ENCODE measurements at regions not wholly inside any gene's neighbourhood (a gene's known extent, or its start where the extent isn't known, plus 50 kb on each side); places are given as distances from the start of the nearest gene placed in this dataset.

DNA sequence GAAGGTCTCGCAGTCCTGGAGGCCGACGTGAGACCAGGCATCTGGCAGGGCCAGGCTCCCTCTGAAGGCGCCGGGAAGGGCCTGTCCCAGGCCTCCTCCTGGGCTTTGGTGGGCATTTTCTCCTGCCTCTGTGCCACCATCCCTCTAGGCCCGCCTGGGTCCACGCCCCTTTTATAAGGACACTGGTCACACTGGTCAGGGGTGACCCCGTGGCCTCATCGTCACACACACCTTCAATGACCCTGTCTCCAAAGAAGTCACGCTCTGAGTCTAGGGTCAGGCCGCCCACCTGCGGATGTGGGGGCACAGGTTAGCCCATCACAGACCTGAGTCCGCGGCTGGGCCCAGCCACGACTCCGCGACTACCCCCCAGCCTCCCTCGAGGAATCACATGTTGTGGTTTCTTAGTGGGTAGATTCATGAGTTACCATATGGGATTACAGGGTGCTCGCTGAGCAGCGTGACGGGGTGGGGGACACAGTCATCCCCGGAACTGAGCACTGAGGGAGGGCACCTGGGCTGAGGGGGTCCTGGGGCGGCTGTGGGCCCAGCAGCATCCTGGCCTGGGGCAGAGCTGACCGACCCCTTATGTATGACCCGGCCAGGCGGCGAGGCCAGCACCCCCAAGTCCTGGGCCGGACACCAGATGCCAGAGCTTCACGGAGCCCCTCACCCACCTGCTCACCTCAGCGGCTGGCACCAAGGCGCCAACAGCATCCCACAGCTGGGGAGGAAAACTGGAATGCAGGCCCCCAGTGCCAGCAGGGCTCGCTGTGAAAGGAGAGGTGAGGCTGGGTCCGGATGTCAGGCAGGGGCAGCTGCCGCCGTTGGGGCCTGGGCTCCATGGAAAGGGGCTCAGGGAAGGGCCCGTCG is 115.9 kb downstream of the DLL1 start:
- Histone ChIP-seq H3K4me3 (ENCODE audit: low read depth in 1 of 2, low read length in 2 of 2) (no peak overlapping the region), H3K9me3 (ENCODE audit: control insufficient read depth in 2 of 2, insufficient read depth in 1 of 2, low read depth in 1 of 2, low read length in 1 of 2) (peaks cover 0 to 3% of the 10 kb centered on the region in 2 donors), H3K4me1 (ENCODE audit: control insufficient read depth in 2 of 2, insufficient read depth in 2 of 2, low read length in 1 of 2) (peaks cover 4 to 6% of the 10 kb centered on the region in 2 donors), H3K27ac (ENCODE audit: low read depth in 2 of 2, low read length in 1 of 2) (no peak overlapping the region), H3K36me3 (ENCODE audit: control insufficient read depth in 2 of 2, insufficient read depth in 2 of 2, low read length in 1 of 2) (no peaks in the 10 kb centered on the region), H3K27me3 (ENCODE audit: control insufficient read depth in 1 of 2, insufficient read depth in 2 of 2, low read length in 2 of 2) (no peaks in the 10 kb centered on the region)
- 95% methylated on average over 37 of the region's 37 CpGs for WGBS, 2 donors

DNA sequence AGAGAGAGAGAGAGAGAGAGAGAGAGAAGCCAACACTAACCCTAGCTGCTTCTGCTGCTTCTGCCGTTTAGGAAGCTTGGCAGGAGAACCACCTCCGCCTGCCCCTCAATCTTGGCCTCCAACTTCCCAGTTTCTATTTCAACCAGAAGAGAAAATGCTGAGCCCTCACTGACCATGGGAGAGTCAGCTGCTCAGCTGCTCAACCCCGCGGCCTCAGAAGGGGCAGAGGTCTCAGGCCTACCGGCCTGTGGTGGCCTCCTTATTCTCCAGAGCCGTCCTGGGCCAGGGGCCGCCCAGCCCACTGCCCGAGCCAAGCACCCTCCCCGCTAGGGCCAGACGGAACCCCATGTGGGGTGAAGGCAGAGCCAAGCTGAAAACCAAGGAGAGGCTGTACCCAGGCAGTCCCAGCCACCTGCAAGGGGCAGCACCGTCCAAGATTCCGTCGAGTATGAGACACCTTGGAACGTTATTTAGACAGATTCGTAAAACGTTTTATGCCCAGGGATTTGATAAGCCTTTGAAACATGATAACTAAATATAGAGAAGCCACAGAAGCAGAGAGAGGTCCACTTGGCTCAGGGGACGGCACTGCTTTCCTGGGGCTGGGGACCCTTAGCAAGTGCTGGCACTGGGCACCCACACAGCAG is 116.6 kb downstream of the DLL1 start:
- Histone ChIP-seq H3K27ac (ENCODE audit: low read depth in 2 of 2, low read length in 1 of 2) (no peak overlapping the region), H3K27me3 (ENCODE audit: control insufficient read depth in 1 of 2, insufficient read depth in 2 of 2, low read length in 2 of 2) (no peaks in the 10 kb centered on the region), H3K4me1 (ENCODE audit: control insufficient read depth in 2 of 2, insufficient read depth in 2 of 2, low read length in 1 of 2) (peaks cover 4 to 6% of the 10 kb centered on the region in 2 donors), H3K4me3 (ENCODE audit: low read depth in 1 of 2, low read length in 2 of 2) (no peak overlapping the region), H3K9me3 (ENCODE audit: control insufficient read depth in 2 of 2, insufficient read depth in 1 of 2, low read depth in 1 of 2, low read length in 1 of 2) (peaks cover 0 to 6% of the 10 kb centered on the region in 2 donors), H3K36me3 (ENCODE audit: control insufficient read depth in 2 of 2, insufficient read depth in 2 of 2, low read length in 1 of 2) (no peaks in the 10 kb centered on the region)
- 68 to 74% methylated on average over 17 of the region's 17 CpGs for WGBS, 2 donors

DNA sequence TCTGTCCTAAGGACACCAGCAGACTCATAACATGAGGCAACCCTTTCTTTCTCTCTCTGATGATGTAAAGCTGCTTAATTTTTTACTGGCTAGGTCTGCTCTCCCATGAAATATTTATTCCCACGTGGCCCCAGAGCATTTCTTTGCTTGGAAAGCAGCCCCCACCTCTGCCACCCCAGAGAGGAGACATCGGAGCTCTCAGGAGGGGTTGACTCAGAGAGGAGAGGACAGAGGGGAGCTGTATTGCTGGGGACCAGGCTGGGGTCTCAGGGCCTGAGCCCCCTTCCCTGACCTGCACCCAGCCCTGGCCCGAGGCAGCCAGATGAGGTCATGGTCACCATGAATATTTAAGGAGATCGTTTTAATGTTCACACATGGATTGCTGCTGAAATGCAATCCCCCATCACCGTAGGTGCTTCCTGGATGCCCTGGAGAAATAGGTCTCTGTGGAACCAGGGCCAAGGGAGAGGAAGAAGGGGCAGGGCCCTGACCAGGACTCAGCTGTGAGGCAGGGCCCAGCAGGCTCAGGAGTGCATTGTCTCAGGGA is 117.5 kb downstream of the DLL1 start:
- no peaks in the 10 kb centered on the region for H3K27me3 ChIP-seq (ENCODE audit: control insufficient read depth in 1 of 2, insufficient read depth in 2 of 2, low read length in 2 of 2)
- 57 to 66% methylated on average over 5 of the region's 5 CpGs for WGBS, 2 donors
- H3K4me1 ChIP-seq (ENCODE audit: control insufficient read depth in 2 of 2, insufficient read depth in 2 of 2, low read length in 1 of 2) = peaks cover 0 to 4% of the 10 kb centered on the region in 2 donors
- H3K36me3 ChIP-seq (ENCODE audit: control insufficient read depth in 2 of 2, insufficient read depth in 2 of 2, low read length in 1 of 2) = no peaks in the 10 kb centered on the region
- H3K4me3 ChIP-seq (ENCODE audit: low read depth in 1 of 2, low read length in 2 of 2) = no peak overlapping the region
- H3K27ac ChIP-seq (ENCODE audit: low read depth in 2 of 2, low read length in 1 of 2) = no peak overlapping the region
- H3K9me3 ChIP-seq (ENCODE audit: control insufficient read depth in 2 of 2, insufficient read depth in 1 of 2, low read depth in 1 of 2, low read length in 1 of 2) = peaks cover 0 to 6% of the 10 kb centered on the region in 2 donors

DNA sequence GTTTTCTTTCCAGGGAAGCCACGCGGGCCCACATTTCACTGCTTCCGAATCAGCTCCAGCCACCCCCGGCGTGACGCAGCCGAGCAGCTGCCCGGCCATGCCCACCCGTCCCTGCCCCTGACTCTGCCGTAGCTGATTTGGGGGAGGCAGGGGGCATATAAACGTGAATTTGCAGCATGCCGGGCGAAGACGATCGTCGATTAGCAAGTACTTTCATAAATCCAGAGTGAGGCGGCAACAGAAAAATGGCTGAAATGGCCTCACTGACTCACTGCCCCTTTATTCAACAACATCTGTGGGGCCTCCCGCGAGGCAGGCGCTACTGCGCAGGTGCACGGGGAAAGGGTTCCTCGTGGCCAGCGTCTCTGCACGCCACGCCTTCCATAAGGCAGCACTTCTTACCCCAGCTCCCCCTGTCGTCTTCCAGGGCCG is 118.0 kb downstream of the DLL1 start:
- WGBS, 2 donors = 96% methylated on average over 28 of the region's 28 CpGs
- Histone ChIP-seq H3K27me3 (ENCODE audit: control insufficient read depth in 1 of 2, insufficient read depth in 2 of 2, low read length in 2 of 2) (no peaks in the 10 kb centered on the region), H3K9me3 (ENCODE audit: control insufficient read depth in 2 of 2, insufficient read depth in 1 of 2, low read depth in 1 of 2, low read length in 1 of 2) (peaks cover 0 to 8% of the 10 kb centered on the region in 2 donors), H3K4me3 (ENCODE audit: low read depth in 1 of 2, low read length in 2 of 2) (no peak overlapping the region), H3K36me3 (ENCODE audit: control insufficient read depth in 2 of 2, insufficient read depth in 2 of 2, low read length in 1 of 2) (no peaks in the 10 kb centered on the region), H3K27ac (ENCODE audit: low read depth in 2 of 2, low read length in 1 of 2) (no peak overlapping the region), H3K4me1 (ENCODE audit: control insufficient read depth in 2 of 2, insufficient read depth in 2 of 2, low read length in 1 of 2) (no peaks in the 10 kb centered on the region)

DNA sequence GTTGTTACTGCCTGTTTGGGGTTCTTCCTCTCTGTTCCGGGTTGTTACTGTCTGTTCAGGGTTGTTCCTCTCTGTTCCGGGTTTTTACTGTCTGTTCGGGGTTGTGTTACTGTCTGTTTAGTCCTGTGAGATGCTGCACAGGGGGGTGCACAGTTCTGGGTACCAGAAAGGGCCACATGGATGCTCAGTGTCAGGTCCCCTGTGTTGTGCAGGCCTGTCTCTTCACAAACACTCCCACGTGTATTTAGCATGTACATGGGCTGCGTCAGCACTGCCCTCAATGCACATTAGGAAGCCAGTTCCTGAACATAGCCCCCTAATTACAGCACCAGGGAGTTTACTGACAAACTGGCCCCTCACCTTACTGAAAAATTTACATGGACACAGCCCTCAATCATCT is 118.5 kb downstream of the DLL1 start:
- H3K4me3 ChIP-seq (ENCODE audit: low read depth in 1 of 2, low read length in 2 of 2) = no peak overlapping the region
- no peak overlapping the region for H3K27ac ChIP-seq (ENCODE audit: low read depth in 2 of 2, low read length in 1 of 2)
- H3K36me3 ChIP-seq (ENCODE audit: control insufficient read depth in 2 of 2, insufficient read depth in 2 of 2, low read length in 1 of 2) = no peaks in the 10 kb centered on the region
- H3K9me3 ChIP-seq (ENCODE audit: control insufficient read depth in 2 of 2, insufficient read depth in 1 of 2, low read depth in 1 of 2, low read length in 1 of 2) = peaks cover 0 to 11% of the 10 kb centered on the region in 2 donors
- no peaks in the 10 kb centered on the region for H3K27me3 ChIP-seq (ENCODE audit: control insufficient read depth in 1 of 2, insufficient read depth in 2 of 2, low read length in 2 of 2)
- 73 to 75% methylated on average over 5 of the region's 5 CpGs for WGBS, 2 donors
- no peaks in the 10 kb centered on the region for H3K4me1 ChIP-seq (ENCODE audit: control insufficient read depth in 2 of 2, insufficient read depth in 2 of 2, low read length in 1 of 2)

DNA sequence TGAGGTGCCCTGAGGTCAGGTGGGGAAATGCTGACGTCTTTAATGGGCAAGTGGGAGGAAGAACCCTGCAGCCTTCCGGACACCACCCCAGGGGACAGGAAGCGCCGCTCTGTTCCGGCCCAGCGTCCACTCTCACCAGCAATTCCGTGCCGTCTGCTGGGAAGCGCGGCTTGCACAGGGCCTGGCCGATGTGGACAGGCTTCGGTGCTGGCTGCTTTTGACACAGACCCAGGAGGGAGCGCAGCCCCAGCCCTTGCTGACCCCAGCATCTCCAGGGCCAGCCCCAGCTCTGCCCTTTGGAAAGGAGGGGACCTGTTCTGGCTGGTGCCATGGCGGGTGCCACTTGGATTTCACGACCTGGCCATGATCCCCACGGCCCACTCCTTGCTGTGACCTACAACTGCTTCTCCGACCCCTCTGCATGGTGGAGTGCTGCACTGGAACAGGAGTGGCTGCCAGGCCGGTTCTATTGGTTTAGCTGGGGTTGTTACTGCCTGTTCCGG is 123.2 kb downstream of the DLL1 start:
- peak overlapping the region in 1 of 2 donors; percentile 17 for H3K4me3 ChIP-seq (ENCODE audit: low read depth in 1 of 2, low read length in 2 of 2)
- peaks cover 0 to 2% of the 10 kb centered on the region in 2 donors for H3K4me1 ChIP-seq (ENCODE audit: control insufficient read depth in 2 of 2, insufficient read depth in 2 of 2, low read length in 1 of 2)
- no peak overlapping the region for H3K27ac ChIP-seq (ENCODE audit: low read depth in 2 of 2, low read length in 1 of 2)
- no peaks in the 10 kb centered on the region for H3K27me3 ChIP-seq (ENCODE audit: control insufficient read depth in 1 of 2, insufficient read depth in 2 of 2, low read length in 2 of 2)
- peaks cover 0 to 11% of the 10 kb centered on the region in 2 donors for H3K9me3 ChIP-seq (ENCODE audit: control insufficient read depth in 2 of 2, insufficient read depth in 1 of 2, low read depth in 1 of 2, low read length in 1 of 2)
- WGBS, 2 donors = 73 to 81% methylated on average over 19 of the region's 19 CpGs
- no peaks in the 10 kb centered on the region for H3K36me3 ChIP-seq (ENCODE audit: control insufficient read depth in 2 of 2, insufficient read depth in 2 of 2, low read length in 1 of 2)

DNA sequence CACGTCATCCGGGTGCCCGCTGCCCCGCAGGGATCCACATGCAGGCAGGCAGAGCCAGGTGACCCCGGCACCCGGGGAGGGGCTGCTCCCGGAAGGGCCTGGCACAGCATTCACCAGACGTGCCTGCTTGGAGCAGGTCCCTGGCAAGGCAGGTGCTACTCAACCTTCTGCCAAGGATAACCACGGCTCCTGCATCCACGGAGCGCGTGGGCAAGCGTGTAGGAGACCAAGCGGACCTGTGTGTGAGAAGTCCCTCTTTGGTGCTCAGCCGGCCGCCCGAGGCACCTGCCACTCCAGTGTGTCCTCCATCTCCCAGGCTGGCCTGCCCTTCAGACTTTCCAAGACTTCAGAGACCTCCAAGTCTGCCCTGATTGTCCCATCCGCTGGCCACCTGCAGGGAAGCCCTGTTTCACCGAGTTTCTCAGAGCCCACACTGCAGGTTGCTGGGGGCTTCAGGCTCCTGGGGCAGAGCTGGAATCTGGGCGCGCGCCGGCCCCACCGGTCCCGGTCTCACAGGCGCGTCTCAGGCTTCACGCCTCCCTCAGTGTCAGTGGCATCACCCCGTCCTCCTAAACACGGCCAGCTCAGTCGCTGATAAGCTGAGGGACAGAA is 124.3 kb downstream of the DLL1 start:
- 62 to 76% methylated on average over 31 of the region's 31 CpGs for WGBS, 2 donors
- Histone ChIP-seq H3K36me3 (ENCODE audit: control insufficient read depth in 2 of 2, insufficient read depth in 2 of 2, low read length in 1 of 2) (no peaks in the 10 kb centered on the region), H3K4me3 (ENCODE audit: low read depth in 1 of 2, low read length in 2 of 2) (no peak overlapping the region), H3K27me3 (ENCODE audit: control insufficient read depth in 1 of 2, insufficient read depth in 2 of 2, low read length in 2 of 2) (no peaks in the 10 kb centered on the region), H3K4me1 (ENCODE audit: control insufficient read depth in 2 of 2, insufficient read depth in 2 of 2, low read length in 1 of 2) (peaks cover 0 to 2% of the 10 kb centered on the region in 2 donors), H3K27ac (ENCODE audit: low read depth in 2 of 2, low read length in 1 of 2) (no peak overlapping the region), H3K9me3 (ENCODE audit: control insufficient read depth in 2 of 2, insufficient read depth in 1 of 2, low read depth in 1 of 2, low read length in 1 of 2) (peaks cover 0 to 11% of the 10 kb centered on the region in 2 donors)

DNA sequence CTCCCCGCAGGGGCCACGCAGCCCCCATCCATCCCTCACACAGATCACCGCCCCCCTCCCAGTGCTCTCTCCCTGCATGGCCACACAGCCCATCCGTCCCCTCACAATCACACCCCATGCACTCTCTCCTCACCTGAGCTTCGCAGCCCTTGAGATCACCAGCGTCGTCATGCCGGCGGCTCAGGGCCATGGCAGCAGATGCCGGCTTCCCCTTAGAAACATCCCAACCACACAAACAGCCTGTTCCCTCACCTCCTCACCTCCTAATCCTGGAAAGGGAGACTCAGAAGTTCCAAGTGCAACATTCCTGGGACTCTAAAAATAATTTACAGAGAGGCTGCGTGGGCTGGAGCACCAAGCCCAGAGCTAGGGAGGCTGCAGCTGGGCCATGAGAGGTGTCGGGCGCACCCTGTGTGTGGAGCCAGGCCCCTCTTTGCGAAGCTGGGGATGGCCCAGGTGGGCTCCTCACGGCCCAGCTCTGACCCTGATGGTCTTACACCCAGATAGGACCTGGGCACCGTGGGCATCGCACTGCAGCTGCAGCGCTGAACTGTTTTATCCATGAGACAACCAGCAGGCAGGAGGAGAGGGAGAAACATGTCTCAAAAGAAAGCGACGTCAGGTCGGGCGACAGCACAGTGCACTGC is 125.3 kb downstream of the DLL1 start:
- Histone ChIP-seq H3K36me3 (ENCODE audit: control insufficient read depth in 2 of 2, insufficient read depth in 2 of 2, low read length in 1 of 2) (no peaks in the 10 kb centered on the region), H3K4me1 (ENCODE audit: control insufficient read depth in 2 of 2, insufficient read depth in 2 of 2, low read length in 1 of 2) (peaks cover 0 to 2% of the 10 kb centered on the region in 2 donors), H3K4me3 (ENCODE audit: low read depth in 1 of 2, low read length in 2 of 2) (no peak overlapping the region), H3K27me3 (ENCODE audit: control insufficient read depth in 1 of 2, insufficient read depth in 2 of 2, low read length in 2 of 2) (no peaks in the 10 kb centered on the region), H3K9me3 (ENCODE audit: control insufficient read depth in 2 of 2, insufficient read depth in 1 of 2, low read depth in 1 of 2, low read length in 1 of 2) (peaks cover 0 to 9% of the 10 kb centered on the region in 2 donors), H3K27ac (ENCODE audit: low read depth in 2 of 2, low read length in 1 of 2) (no peak overlapping the region)
- WGBS, 2 donors = 77 to 78% methylated on average over 21 to 22 of the region's 22 CpGs

DNA sequence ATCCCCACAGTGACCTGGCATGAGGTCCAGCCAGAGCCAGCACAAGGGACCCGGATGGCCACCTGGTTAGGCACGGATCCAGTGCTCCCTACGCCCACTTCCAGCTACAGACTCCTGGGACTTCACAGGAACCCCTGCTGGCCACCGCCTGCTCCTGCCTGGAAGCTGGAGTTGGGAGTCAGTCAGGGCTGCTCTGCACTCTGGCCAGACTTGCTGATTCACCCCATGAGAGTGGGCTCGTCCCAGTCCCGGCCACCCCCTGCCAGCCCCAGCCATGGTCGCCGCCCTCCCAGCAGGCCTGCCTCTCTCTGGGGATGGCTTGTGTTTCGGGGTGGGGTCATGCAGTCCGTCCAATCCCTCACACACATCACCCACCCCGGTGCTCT is 125.8 kb downstream of the DLL1 start:
- H3K27ac ChIP-seq (ENCODE audit: low read depth in 2 of 2, low read length in 1 of 2) = no peak overlapping the region
- H3K9me3 ChIP-seq (ENCODE audit: control insufficient read depth in 2 of 2, insufficient read depth in 1 of 2, low read depth in 1 of 2, low read length in 1 of 2) = peaks cover 0 to 9% of the 10 kb centered on the region in 2 donors
- no peaks in the 10 kb centered on the region for H3K36me3 ChIP-seq (ENCODE audit: control insufficient read depth in 2 of 2, insufficient read depth in 2 of 2, low read length in 1 of 2)
- H3K27me3 ChIP-seq (ENCODE audit: control insufficient read depth in 1 of 2, insufficient read depth in 2 of 2, low read length in 2 of 2) = no peaks in the 10 kb centered on the region
- H3K4me1 ChIP-seq (ENCODE audit: control insufficient read depth in 2 of 2, insufficient read depth in 2 of 2, low read length in 1 of 2) = peaks cover 0 to 2% of the 10 kb centered on the region in 2 donors
- no peak overlapping the region for H3K4me3 ChIP-seq (ENCODE audit: low read depth in 1 of 2, low read length in 2 of 2)
- WGBS, 2 donors = 61 to 65% methylated on average over 11 of the region's 11 CpGs

Data from esophagus (tissue), 2 donors.